ENCODE measurements at regions not wholly inside any gene's neighbourhood (a gene's known extent, or its start where the extent isn't known, plus 50 kb on each side); places are given as distances from the start of the nearest gene placed in this dataset.

- no peak for TF ChIP-seq CTCF (conservative IDR thresholded peaks at IDR 0.05)
- no peak for TF ChIP-seq EZH2 (IDR thresholded peaks at IDR 0.05; ENCODE audit: low read depth)
Measured at GRCh38 chr19:28578208-28578607, 634.7 kb downstream of the UQCRFS1 start.

Measured in PC-9 (cell line).